Thyroid gland (tissue), 4 donors: ENCODE measurements at regions not wholly inside any gene's neighbourhood (a gene's known extent, or its start where the extent isn't known, plus 50 kb on each side); places are given as distances from the start of the nearest gene placed in this dataset.

ENCODE experiments used
- DNase-seq, 2 donors: peaks; one replicate each; pipeline ENCODE4 v3.0.0-alpha.2; 2019
- H3K27ac ChIP-seq, 3 donors: fragments of 200-600 bp; sonication (generic); 1 replicate in 2 of 3; 2 replicates in 1 of 3; pipeline ENCODE4 v1.5.1; 2016 to 2019; ENCODE audit warnings: mild to moderate bottlenecking in 1 of 3, moderate library complexity in 1 of 3
- H3K27me3 ChIP-seq: fragments of 200-600 bp; sonication (generic); one replicate; pipeline ENCODE4 v1.5.1; 2019
- H3K36me3 ChIP-seq, 2 donors: fragments of 200-600 bp; sonication (generic); one replicate each; pipeline ENCODE4 v1.5.1; 2016 to 2019
- H3K4me1 ChIP-seq, 2 donors: fragments of 200-600 bp; sonication (generic); one replicate each; pipeline ENCODE4 v1.5.1; 2017 to 2019
- H3K4me3 ChIP-seq, 3 donors: fragments of 200-600 bp; sonication (generic); replicated peaks in 1 of 3; 1 replicate in 2 of 3; 2 replicates in 1 of 3; pipeline ENCODE4 v1.5.1; 2016; ENCODE audit warnings: mild to moderate bottlenecking in 1 of 3
- H3K9me3 ChIP-seq: fragments of 200-600 bp; sonication (generic); one replicate; pipeline ENCODE4 v1.5.1; 2017
- POLR2A ChIP-seq, 2 donors: fragments of 450-650 bp; IDR thresholded peaks; one replicate each; pipeline ENCODE4 v1.6.1; 2017; ENCODE audit warnings: antibody characterized with exemption in 2 of 2, mild to moderate bottlenecking in 2 of 2, moderate library complexity in 1 of 2
- WGBS, 2 donors: methylation state at CpG; one replicate each; pipeline ENCODE4 v1.1.5; 2017; 5-methylcytosine and 5-hydroxymethylcytosine counted together
- intact Hi-C: fragments of 100-400 bp; cut with DNase I; formaldehyde crosslinking; loops from one replicate; pipeline ENCODE4 v1.15.1; 2023
- TF ChIP-seq, protein P1 (sequence below), 6 experiments: fragments of 200-600 bp in 3 of 6; fragments of 450-650 bp in 3 of 6; sonication (generic) in 3 of 6; IDR thresholded peaks; one replicate each; pipeline ENCODE4 v1.5.1; 2016 to 2019; ENCODE audit warnings: antibody characterized with exemption in 6 of 6, mild to moderate bottlenecking in 2 of 6, inconsistent platforms in 1 of 6, moderate library complexity in 1 of 6

GRCh38 chr2:217047631-217048030 is 187.8 kb upstream of the TNP1 start:
- H3K27me3 ChIP-seq, result no peaks in the 10 kb centered on the region
- H3K36me3 ChIP-seq, result no peaks in the 10 kb centered on the region
- H3K27ac ChIP-seq, result no peak overlapping the region
- H3K9me3 ChIP-seq, result no peaks in the 10 kb centered on the region
- H3K4me3 ChIP-seq, result no peak overlapping the region
- DNase-seq, result no peak
- 88 to 100% methylated on average over 1 of the region's 1 CpG for WGBS, 2 donors
- H3K4me1 ChIP-seq, result peaks cover 0 to 24% of the 10 kb centered on the region in 2 donors
- TF ChIP-seq, protein P1, sequence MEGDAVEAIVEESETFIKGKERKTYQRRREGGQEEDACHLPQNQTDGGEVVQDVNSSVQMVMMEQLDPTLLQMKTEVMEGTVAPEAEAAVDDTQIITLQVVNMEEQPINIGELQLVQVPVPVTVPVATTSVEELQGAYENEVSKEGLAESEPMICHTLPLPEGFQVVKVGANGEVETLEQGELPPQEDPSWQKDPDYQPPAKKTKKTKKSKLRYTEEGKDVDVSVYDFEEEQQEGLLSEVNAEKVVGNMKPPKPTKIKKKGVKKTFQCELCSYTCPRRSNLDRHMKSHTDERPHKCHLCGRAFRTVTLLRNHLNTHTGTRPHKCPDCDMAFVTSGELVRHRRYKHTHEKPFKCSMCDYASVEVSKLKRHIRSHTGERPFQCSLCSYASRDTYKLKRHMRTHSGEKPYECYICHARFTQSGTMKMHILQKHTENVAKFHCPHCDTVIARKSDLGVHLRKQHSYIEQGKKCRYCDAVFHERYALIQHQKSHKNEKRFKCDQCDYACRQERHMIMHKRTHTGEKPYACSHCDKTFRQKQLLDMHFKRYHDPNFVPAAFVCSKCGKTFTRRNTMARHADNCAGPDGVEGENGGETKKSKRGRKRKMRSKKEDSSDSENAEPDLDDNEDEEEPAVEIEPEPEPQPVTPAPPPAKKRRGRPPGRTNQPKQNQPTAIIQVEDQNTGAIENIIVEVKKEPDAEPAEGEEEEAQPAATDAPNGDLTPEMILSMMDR (IDR thresholded peaks at IDR 0.05), result no peak
- no peak for TF ChIP-seq POLR2A (IDR thresholded peaks at IDR 0.05)
- intact Hi-C loops, result no loop called here

DNA sequence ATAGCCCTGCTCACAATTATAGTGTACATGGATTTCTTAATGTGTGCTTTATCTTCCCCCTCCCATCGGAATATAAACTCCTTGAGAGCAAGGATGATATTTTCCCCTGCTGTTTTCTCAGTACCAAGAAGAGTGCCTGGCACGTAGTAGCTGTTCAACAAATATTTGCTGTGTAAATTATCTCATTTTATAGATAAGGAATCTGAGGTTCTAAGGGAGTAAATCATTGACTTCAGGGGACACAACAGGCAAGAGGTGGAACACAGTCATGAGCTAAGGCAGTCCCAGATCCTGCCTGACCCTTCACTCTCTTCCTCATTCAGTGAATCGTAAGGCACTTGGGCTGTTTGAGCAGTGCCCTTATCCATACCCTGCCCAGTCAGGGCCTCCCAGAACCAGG is 187.3 kb upstream of the TNP1 start:
- Histone ChIP-seq H3K27me3 (no peaks in the 10 kb centered on the region), H3K36me3 (no peaks in the 10 kb centered on the region), H3K4me3 (no peak overlapping the region), H3K4me1 (peaks cover 0 to 23% of the 10 kb centered on the region in 2 donors), H3K27ac (no peak overlapping the region), H3K9me3 (no peaks in the 10 kb centered on the region)
- WGBS, 2 donors, result 96 to 97% methylated on average over 3 of the region's 3 CpGs
- DNase-seq, result no peak
- TF ChIP-seq, protein P1 (IDR thresholded peaks at IDR 0.05), result no peak
- no peak for TF ChIP-seq POLR2A (IDR thresholded peaks at IDR 0.05)
- intact Hi-C loops, result no loop called here

DNA sequence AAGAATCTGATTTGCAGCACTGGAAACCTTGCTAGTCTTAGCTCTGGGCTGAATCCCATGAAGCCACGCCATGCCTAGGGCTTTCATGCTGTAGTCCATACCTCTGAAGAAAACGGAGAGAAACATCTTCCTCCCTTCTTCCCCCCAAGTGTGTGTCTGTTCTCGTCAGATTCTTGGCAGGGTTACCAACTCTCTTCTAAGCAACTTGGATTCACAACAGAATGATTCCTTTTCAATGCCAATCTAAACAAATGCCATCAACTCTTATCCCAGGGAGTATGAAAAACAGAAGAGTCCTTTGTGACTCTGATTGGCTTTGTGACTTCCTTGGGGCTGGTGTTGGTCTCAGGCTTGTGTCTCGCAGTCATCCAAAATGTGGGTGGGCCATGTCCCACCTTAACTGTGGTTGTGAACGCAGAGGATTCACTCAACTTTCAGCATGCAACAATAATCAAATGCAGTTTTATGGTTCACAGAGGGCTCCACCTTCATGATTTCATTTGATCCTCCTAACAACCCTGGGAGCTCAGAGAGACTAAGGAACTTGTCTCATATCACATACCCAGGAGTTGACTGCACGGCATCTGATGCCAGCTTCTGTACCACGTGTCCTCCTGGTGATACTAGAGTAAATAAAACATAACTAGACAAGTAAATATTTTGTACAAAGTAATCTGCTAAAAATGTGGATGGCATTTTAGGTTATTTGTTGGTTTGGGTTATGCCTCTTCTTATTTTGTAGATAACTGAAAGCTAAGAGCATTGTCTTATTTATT is 186.0 kb upstream of the TNP1 start:
- intact Hi-C loops, result no loop called here
- TF ChIP-seq, protein P1 (IDR thresholded peaks at IDR 0.05), result no peak
- no peak for TF ChIP-seq POLR2A (IDR thresholded peaks at IDR 0.05)
- Histone ChIP-seq H3K9me3 (no peaks in the 10 kb centered on the region), H3K4me3 (no peak overlapping the region), H3K27me3 (no peaks in the 10 kb centered on the region), H3K4me1 (peaks cover 0 to 10% of the 10 kb centered on the region in 2 donors), H3K27ac (no peak overlapping the region), H3K36me3 (no peaks in the 10 kb centered on the region)
- 69 to 79% methylated on average over 7 of the region's 7 CpGs for WGBS, 2 donors
- DNase-seq, result no peak

GRCh38 chr2:217040099-217040498 is 180.2 kb upstream of the TNP1 start:
- 93 to 94% methylated on average over 8 of the region's 8 CpGs for WGBS, 2 donors
- no peak for TF ChIP-seq POLR2A (IDR thresholded peaks at IDR 0.05)
- TF ChIP-seq, protein P1 (IDR thresholded peaks at IDR 0.05), result no peak
- Histone ChIP-seq H3K4me1 (no peaks in the 10 kb centered on the region), H3K9me3 (no peaks in the 10 kb centered on the region), H3K4me3 (no peak overlapping the region), H3K36me3 (no peaks in the 10 kb centered on the region), H3K27me3 (no peaks in the 10 kb centered on the region), H3K27ac (no peak overlapping the region)
- DNase-seq, result no peak
- intact Hi-C loops, result no loop called here

- no peak for TF ChIP-seq POLR2A (IDR thresholded peaks at IDR 0.05)
- TF ChIP-seq, protein P1 (IDR thresholded peaks at IDR 0.05), result no peak
- H3K4me3 ChIP-seq, result no peak overlapping the region
- 81% methylated on average over 2 of the region's 2 CpGs for WGBS, 2 donors
Measured at GRCh38 chr2:217038001-217038400, 178.1 kb upstream of the TNP1 start.

More at GRCh38 chr2:217038001-217038400, 178.1 kb upstream of the TNP1 start:
- Histone ChIP-seq H3K4me1 (no peaks in the 10 kb centered on the region), H3K36me3 (no peaks in the 10 kb centered on the region), H3K9me3 (no peaks in the 10 kb centered on the region), H3K27me3 (no peaks in the 10 kb centered on the region), H3K27ac (no peak overlapping the region)
- intact Hi-C loops, result no loop called here
- no peak for DNase-seq
